Mammary epithelial cell (primary cell): ENCODE measurements at regions not wholly inside any gene's neighbourhood (a gene's known extent, or its start where the extent isn't known, plus 50 kb on each side); places are given as distances from the start of the nearest gene placed in this dataset.

Experiments
- EZH2 ChIP-seq: IDR thresholded peaks from 2 replicates; pipeline ENCODE4 v1.6.1; 2012; ENCODE audit warnings: low read length, inconsistent platforms, borderline replicate concordance
- TF ChIP-seq, protein P1 (sequence below), 2 donors: IDR thresholded peaks in 1 of 2; conservative IDR thresholded peaks in 1 of 2; 2 replicates each; pipeline ENCODE4 v1.5.1; 2011 to 2012; ENCODE audit warnings: inconsistent platforms in 2 of 2, low read length in 2 of 2, mild to moderate bottlenecking in 2 of 2, control low read depth in 1 of 2, low read depth in 1 of 2; ENCODE audit not compliant: insufficient read depth in 1 of 2; ENCODE audit errors: extremely low read depth in 1 of 2

DNA sequence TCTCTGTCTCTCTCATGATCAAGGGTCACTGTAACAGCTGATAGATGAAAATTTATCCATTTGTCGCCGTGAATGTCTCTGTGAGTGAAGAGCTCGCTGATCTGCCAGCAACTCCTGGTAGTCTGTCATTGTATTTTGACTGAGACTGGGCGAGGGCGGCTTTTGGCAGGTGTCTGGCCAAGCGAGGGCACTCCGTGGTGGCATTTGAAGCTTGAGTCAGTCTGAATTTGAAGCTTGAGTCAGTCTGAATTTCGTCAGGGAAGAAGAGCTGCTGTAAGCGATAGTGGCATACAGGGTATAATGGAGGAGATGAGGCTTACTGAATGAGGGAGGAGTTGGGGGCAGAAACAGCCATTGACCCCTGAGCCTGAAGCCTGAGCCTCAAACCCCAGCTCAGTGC lies 56.8 kb upstream of the FAM181A start:
- TF ChIP-seq, protein P1, sequence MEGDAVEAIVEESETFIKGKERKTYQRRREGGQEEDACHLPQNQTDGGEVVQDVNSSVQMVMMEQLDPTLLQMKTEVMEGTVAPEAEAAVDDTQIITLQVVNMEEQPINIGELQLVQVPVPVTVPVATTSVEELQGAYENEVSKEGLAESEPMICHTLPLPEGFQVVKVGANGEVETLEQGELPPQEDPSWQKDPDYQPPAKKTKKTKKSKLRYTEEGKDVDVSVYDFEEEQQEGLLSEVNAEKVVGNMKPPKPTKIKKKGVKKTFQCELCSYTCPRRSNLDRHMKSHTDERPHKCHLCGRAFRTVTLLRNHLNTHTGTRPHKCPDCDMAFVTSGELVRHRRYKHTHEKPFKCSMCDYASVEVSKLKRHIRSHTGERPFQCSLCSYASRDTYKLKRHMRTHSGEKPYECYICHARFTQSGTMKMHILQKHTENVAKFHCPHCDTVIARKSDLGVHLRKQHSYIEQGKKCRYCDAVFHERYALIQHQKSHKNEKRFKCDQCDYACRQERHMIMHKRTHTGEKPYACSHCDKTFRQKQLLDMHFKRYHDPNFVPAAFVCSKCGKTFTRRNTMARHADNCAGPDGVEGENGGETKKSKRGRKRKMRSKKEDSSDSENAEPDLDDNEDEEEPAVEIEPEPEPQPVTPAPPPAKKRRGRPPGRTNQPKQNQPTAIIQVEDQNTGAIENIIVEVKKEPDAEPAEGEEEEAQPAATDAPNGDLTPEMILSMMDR (conservative IDR thresholded peaks at IDR 0.05 in 1 of 2, IDR thresholded peaks at IDR 0.05 in 1 of 2; ENCODE audit: extremely low read depth in 1 of 2, insufficient read depth in 1 of 2, low read depth in 1 of 2, low read length in 2 of 2) = no peak
- no peak for TF ChIP-seq EZH2
